GM12874 (cell line): ENCODE measurements at regions not wholly inside any gene's neighbourhood (a gene's known extent, or its start where the extent isn't known, plus 50 kb on each side); places are given as distances from the start of the nearest gene placed in this dataset.

Source experiments
- TF ChIP-seq, protein P1 (sequence below): IDR thresholded peaks from 2 replicates; pipeline ENCODE4 v1.5.1; 2011; ENCODE audit warnings: low read depth, mild to moderate bottlenecking, control low read depth, low read length, moderate library complexity; ENCODE audit not compliant: insufficient read depth

DNA sequence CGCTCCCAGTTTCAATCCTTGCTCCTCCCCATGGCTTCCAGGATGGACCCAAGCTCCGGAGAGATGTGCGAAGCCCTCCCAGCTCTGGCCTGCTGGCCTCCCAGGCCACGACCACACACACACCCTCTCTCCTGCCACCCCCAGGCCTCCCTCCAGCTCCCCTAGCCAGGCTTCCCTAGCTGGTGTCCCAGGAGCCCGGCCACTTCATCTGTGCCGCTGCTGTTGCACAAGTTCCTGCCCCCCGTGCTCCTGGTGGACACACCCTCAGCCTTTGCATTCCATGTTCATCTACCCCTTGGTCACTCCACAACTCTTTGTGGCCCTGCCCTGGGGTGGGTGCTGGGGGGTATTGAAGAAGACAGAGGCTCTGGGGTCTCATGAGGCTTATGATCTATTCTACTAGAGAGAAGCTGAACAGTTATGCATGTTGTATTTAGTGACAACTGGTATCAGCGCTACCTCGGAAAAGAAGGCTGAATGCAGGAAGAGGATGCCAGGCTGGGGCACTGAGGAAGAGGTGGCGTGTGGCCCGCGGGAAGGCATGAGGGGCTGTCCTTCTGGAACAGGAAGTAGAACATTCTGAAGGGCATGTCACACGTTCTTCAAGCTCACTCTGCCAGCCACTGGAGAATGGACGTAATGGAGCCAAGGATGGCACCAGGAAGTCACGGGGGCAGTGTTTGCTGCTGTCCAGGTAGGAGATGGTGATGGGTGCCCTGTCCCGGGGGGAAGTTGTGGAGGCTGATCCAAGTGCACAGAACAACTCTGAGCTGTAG, 172.4 kb downstream of the PSMG1 start:
- TF ChIP-seq, protein P1, sequence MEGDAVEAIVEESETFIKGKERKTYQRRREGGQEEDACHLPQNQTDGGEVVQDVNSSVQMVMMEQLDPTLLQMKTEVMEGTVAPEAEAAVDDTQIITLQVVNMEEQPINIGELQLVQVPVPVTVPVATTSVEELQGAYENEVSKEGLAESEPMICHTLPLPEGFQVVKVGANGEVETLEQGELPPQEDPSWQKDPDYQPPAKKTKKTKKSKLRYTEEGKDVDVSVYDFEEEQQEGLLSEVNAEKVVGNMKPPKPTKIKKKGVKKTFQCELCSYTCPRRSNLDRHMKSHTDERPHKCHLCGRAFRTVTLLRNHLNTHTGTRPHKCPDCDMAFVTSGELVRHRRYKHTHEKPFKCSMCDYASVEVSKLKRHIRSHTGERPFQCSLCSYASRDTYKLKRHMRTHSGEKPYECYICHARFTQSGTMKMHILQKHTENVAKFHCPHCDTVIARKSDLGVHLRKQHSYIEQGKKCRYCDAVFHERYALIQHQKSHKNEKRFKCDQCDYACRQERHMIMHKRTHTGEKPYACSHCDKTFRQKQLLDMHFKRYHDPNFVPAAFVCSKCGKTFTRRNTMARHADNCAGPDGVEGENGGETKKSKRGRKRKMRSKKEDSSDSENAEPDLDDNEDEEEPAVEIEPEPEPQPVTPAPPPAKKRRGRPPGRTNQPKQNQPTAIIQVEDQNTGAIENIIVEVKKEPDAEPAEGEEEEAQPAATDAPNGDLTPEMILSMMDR = no peak

DNA sequence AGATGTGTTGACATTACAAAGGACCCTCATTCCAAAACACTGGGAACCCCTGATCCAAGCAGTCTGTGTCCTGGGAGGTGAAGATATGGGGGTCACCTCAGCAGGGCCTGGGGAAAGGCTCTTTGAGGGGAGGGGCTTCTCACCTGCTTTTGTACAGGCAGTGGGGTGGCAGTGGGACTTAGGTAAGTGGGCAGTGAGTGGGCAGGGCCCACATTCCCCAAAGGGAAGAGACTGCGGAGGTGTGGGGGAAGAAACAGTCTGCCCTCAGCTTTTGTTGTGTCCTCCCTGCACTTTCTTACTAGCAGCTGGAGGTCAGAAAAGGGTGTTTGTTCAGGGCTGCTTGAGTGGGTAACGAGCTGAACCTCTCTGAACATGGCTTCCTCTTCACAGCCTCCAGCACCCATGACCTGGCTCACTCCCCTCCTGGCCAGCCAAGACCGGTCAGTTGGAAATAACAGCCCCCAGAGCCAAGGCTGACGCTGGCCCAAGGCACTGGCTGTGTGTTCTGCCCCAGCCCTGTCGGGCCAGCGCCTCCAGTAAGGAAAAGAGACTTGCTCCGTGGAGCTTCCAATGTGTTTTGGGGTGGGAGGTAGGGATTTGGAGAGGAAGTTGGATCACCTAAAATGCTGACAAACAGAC, 173.5 kb downstream of the PSMG1 start:
- TF ChIP-seq, protein P1 = no peak

DNA sequence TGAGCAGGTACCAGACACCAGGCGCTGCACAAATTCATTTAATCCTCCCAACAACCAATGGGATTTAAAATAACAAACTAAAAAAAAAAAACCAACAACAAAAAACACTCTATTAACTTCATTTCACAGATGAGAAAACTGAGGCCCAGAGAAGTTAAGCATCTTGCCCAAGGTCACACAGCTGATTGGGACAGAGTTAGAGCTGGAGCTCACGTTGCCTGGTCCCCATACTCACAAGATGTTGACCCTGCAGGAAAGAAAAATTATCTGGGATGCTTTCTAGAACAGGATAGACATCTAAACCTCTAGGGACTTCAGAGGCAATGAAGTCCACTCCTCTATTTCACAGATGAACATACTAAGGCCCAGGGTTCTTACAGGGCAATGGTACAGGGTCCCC, 175.3 kb downstream of the PSMG1 start:
- TF ChIP-seq, protein P1 = no peak

DNA sequence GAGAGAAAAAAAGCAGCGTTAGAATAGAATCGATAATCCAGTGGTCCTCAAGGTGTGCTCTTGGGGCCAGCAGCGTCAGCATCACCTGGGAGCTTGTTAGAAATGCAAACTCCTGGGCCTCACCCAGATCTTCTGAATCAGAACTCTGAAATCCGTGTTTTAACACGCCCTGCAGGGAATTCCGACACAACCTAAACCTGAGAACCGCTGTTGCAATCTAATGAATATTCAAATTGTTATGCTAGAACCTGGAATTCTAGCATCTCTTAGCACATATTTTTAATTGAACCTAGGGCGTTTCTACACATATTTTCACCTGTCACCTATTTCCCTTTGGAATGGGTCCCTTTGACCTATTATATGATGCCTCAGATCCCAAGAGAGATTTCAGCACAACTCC, 175.7 kb downstream of the PSMG1 start:
- TF ChIP-seq, protein P1 = no peak

DNA sequence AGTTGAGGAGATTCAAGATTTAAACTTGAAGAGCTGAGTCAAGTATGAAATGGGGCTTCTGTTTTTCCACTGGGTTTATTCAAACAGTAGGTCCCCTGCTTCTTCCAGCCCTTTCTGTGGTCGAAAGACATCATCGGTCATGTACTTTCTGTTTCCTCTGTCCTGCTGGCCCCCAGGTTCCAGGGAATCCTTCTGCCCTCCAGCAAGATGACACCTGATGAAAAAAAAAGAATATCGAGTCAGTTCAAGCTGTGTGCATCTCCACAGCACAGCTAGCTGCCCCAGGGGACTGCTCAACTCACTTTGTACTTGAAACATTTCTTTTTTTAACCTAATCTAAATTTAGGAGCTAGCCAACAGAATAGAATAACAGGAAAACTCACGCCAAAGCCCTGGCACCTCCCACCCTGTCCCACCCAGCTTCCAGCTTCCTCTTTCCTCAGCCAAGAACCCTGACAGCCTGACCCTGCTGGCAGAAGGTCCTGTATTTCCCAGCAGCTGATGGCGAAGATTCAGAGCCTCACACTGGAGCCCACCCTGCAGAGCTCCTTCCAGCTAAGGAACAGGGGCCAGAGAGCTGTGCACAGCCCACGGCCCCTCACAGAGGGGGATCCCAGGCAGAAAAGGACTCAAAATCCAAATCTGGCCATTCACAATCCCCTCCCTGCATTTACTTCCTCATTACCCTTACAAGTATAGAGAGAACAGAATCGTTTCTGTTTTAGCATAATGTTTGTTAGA, 176.5 kb downstream of the PSMG1 start:
- TF ChIP-seq, protein P1 = no peak

DNA sequence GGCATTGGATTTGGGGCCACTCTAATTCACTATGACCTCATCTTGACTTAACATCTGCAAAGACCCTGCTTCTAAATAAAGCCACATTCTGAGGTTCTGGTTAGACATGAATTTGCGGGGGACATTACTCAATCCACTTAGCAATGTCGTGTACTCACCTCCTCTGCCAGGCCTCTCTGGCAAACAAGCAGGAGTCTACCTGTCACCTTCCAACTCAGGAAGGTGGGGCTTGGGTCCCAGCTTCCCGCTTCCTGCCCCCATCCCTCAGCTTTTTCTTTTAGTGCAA, 177.8 kb downstream of the PSMG1 start:
- TF ChIP-seq, protein P1 = no peak

DNA sequence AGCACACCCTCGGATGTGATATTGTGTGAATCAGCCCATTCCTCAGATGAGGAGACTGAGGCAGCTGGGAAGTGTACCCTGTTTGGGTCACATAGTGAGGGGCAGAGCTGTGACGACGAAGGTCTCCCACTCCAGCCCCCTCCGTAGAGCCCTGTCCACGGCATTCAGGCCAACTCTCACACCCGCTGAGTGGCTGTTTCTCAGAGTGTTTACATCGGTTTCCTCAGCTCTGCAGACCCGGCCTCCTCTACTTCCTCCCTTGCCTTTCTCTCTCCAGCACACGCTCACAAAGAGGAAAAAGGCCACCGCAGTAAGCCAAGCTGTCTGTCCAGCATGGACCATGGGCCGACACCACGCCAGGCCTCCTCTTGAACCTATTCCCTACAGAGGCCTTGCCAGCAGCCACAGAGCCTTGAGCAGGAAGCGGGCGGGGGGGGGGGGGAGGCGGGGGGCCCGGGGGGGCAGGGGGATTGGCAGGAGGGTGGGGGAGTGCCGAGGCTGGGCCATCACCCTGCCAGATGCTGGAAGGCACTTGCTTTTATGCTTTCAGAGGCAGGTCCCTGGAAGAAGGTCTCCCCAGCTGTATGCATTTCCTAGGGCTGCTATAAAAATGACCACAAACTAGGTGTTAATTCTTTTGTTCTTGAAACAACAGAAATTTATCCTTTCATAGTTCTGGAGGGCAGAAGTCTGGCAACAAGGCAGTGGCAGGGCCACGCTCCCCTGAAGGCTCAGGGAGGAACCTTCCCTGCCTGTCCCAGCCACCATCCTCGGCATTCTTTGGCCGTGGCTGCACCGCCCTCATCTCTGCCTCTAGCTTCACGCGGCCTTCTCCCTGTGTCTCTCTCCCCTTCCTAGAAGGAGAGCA, 178.4 kb downstream of the PSMG1 start:
- TF ChIP-seq, protein P1 = no peak
